ENCODE measurements at regions not wholly inside any gene's neighbourhood (a gene's known extent, or its start where the extent isn't known, plus 50 kb on each side); places are given as distances from the start of the nearest gene placed in this dataset.

DNA sequence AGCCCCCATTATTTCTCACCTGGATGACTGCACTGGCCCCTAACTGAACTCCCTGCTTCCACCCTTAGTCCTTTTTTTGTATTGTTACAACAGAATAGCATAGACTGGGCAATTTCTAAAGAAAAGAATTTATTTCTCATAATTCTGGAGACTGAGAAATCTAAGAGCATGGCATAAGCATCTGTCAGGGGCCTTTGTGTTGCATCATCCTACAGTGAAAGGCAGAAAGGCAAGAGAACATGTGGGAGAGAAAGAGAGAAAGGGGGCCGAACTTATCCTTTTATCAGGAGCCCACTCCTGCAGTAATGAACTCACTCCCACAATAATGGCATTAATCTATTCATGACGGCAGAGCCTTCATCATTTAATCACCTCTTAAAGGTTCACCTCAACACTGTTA is 122.1 kb downstream of the EFNB1 start:
- DNase-seq, result no peak

DNA sequence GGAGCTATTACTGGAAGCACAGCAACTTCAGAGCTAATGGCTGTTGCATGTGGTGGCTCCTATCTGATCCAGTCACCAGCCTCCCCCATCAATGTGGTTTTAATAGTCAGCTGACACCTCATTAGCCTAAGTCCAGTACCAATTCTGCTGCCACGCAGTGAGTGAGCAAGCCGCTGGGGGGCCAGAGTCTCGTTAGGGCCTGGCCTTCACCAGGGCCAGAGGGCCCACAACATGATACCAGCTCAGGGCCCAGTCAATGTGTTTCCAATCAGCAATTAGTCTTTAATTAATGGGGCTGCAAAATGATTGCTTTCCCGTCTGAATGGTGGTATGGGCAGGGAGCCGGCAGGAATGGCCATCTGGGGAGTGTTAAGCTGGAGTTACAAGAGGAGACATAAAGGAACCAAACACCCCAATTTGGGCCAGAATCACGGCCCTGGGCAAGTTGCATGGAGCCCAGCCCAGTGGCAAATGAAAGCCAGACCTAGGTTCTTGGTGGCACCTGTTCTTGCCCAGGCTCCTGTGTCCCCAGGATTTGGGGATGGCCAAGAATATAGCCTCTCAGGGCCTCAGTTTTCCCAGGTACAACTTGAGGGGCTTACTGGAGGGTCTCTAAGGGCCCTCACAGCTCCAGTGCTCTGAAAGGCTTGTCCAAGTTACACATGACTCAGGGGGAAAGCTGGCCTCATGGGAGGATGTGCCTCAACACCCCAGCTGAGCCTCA is 119.2 kb downstream of the EFNB1 start:
- no peak for DNase-seq

DNA sequence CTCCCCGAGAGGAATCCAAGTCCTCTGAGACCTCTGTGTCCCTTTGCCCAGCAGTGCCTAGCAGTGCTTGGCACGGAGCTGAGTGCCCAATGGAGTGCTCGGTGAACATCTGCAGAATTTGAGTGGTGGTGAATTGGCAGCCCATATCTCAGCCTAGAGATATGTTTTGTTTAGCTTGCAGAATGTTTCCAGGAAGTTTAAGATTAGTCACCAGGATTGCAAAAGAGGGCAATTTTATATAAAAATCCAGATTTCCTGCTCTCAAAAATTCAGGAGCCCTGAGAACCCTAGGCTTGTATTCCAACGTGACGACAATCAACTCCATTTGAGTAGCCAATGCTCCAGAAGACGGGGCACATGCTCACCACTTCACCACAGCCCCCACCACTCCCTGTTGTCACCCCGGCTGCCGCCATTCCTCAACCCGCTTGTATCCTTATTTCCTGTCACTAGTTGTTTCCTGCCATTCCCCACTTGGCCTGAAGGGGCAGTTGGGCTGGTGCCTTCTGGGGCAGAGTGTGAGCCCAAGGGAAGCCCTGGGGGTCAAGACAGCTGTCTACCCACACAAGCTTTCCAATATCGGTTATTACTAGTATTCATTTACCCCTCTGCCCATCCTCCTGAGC is 116.9 kb downstream of the EFNB1 start:
- DNase-seq, result no peak

DNA sequence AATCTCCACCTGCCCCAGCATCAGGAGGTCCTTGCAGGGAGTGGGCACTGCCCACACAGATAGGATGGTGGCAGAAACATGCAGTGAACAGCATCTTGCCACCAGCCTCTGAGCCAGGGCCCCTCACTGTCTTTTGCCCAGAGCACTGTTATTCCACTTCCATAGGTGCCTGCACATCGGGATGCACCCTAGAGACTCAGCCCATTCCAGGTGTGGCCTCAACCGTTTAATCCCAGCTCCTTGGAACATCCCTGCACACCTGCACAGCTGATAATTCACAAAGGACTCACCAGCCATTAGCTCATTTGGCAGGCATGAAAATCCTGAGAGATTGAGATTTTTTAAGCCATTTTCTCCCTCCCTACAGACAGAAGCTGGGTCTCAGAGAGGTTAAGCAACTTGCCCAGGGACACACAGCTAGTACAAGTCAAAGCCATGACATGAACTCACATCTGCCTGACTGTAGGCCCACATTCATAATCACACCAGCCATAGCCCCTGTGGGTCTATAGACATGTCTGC is 116.3 kb downstream of the EFNB1 start:
- no peak for DNase-seq

DNA sequence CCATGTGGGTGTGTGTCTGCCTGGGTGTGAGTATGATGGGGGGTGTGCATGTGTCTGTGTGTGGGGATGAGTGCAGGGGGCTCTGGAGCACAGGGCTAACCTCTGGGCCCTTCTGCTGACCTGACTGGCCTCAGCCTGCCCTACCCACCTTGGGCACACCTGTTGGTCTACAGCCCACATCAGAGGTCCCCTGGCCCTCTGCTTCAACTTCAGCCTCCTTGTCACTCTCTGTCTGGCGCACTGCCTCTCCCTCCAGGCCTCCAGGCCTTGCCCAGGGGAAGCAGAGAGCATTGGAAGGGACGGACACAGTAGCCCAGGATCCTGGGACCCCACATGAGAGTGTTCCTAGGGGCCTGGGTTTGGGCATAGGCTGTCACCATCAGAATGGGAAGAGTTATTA is 115.4 kb downstream of the EFNB1 start:
- DNase-seq, result no peak

DNA sequence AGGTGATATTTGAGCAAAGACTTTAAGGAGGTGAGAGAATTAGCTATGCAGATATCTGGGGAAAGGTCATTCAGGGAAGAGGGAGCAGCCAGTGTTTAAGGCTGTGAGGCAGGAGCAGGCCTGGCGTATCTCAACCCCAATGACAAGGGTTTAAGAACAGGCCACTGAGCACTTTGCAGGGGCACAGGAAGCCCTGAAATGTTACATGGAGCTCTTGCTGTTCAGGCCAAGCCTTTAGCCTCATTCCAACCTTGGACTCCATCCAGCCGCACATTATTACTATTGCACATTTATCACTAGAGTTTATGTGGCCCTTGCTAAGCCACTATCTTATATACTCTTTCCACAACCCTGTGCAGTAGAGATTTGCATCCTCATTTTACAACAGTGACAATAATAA is 114.0 kb downstream of the EFNB1 start:
- no peak for DNase-seq

DNA sequence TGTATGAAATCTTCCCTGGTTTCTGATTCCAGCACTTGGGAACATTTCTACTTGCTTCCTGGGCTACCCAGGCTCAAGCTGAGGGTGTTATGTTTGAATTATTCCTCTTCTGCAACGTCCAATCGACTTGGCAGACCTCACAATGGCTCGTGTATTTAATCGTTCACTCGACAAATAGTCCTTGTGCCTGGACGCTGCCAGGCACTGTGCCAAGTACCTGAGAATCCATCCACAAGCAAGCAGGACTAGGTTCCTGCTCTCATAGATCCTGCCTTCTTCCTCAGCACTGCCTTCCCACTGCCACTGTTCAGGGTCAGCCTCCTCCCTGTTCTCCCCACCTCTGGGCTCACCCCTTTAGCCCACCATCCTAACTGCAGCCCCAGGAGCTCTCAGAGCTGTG is 113.3 kb downstream of the EFNB1 start:
- DNase-seq, result no peak

DNA sequence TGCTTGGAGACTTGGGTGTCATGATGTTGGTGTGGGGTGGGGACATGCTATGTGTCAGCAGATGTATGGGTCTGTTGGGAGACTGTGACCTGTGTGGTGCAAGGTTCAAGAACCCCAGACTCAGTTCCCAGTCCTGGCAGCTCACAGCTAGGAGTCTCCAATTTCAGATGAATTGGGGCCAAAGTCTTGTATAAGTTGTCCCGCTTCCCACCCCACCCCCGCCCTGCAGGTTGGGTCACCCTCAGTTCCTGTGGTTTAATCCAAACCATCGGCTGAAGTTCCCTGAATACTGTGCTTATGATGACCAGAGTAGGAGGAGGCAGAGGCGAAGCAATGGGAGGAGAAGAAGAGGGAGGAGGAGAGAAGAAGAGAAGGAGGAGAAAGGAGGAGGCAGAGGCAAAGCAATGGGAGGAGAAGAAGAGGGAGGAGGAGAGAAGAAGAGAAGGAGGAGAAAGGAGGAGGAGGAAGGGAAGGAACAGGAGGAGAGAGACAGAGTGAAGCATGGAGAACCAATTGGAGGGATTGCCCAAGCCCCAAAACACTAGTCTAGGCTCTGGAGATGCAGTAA is 112.6 kb downstream of the EFNB1 start:
- DNase-seq, result peak in 1 of 3 donors; percentile 43

DNA sequence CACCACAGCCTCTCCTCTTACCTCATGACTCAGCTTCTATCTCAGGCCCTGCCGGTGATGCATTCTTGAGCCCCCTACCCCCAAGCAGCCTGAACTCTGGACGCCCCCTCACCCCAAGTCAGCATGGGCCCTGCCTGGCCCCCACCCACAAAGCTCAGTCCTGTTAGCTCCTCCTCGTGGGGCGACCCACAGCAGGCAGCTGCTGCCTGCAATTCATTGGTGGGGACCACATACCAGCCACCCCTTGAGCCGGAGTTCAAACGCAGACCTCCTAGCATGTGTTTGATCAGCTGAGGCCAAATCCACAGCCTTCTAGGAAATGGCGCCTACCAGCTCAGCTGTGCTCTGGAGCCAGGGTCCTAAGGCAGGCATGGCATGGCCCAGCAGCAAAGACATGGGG is 111.8 kb downstream of the EFNB1 start:
- DNase-seq, result no peak

DNA sequence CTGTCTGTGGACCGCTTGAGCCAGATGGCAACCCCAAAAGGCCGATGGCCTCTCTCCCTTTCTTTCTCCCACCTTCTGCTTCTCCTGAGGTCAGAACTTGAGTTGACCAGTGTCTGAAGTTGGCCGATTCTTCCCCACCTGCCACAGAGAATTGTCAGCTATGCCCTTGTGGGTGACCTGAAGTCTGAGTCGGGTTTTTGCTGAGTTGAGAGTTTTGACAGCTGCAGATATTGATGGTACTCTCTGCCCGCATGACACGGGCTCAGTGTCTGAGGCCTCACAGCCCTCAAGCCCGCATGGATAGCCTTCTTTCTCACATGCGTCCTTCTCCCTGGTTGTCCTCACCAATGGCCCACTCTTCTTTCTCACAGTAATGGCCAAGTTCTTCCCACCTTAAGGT is 111.0 kb downstream of the EFNB1 start:
- DNase-seq, result no peak

DNA sequence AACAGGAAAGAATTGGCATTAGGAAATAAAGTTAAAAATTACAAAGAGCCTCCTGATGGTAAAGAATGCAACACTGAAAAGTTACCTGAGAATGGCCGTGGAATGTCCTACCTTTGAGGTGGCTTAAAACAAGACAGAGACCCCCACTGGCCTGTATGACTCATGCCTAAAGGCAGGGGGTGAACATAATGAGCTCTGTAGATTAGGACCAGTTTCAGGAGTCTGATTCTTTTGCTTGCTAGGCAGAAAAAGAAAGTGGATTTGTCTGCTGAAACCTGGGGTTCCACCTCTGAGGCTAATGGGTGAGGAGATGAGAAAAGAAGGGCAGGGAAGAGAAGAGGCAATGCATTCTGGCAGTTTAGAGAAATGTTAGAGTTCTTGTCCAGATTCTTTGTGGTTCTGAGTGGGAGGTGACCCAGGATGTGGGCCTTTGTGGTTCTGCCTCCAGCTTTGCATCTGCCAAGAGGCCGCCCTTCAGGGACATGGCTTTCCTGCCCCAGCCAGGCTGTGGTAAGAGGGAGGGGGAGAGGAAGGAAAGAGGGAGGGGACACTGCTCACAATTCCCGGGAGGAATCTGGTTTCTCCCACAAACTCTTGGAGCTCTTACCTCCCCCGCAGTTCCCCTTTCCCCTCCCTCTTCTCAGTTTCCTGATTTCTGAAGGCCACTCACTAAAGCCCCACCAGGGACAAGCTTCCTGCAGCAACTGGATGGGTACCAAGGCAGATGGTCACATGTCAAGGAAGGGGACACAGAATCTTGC is 109.6 kb downstream of the EFNB1 start:
- peak in 1 of 3 donors; percentile 51 for DNase-seq

DNA sequence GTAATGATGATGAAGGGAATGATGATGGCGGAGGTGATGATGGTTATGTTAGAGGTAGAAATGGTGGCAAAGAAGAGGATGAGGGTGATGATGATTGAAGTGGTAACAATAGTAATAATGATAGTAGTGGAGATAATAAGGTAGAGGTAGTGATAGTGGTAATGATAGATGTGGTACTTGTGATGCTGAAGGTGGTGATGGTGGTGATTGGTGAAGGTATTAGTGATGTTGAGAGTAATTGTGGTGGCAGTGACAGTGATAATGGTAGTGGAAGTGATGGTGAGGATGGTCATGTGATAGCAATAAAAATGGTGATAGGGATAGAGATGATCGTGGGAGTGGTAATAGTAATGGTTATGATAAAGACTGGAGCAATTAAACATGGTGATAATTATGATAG is 108.8 kb downstream of the EFNB1 start:
- DNase-seq, result no peak

DNA sequence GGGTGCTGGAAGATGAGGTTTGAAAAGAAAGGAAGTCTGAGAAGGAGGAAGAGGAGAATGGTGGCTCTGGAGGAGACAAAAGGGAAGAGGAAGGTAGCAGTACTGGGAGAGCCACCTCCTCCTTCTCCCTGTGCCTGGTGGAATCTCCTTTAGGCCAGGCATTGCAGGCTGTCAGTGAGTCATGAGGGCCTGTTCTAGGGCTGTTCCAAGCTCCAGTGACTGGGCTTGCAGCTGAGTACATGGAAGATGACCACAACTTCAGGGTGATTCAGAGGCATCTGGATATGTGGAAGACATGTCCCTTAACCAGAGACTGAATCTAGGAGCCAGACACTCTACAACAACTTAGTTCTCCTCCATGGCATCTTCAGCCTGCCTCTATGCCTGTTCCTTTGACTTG is 107.8 kb downstream of the EFNB1 start:
- peak in 1 of 3 donors; percentile 61 for DNase-seq

DNA sequence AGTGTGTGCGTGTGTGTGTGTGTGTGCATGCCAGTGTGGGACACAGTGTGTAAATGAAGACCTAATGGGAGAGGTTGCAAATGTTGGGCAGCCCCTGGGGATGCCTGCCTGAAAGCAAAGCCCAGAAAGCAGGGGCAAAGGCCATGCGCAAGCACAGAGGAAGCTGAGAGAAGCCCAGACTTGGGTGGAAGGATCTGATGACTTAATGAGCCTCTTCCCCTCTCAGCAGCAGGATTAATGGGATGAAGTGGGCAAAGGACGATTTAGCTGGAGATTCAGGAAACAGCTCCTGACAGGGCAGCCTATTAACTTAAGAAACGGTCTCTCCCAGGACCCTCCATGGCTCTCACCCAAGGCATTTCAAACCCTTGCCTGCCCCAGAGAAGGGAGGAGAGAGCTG is 107.3 kb downstream of the EFNB1 start:
- DNase-seq, result no peak

DNA sequence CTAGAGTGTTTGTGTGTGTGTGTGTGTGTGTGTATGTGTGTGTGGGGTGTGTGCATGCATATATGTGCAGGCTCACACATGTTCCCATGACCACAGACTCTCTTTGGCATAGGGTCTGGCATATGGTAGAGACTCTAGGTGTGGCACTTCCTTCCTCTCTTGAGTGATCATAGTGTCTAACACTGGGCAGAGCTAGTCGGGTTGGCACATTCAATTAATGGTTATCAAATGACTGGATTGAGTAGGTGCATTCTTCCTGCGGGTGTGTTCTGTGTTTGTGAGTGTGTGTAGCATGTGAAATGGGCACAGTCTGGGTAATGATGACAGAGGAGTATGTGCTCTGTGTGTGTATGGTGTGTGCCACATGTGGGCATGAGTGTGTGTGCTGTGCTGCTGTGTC is 106.5 kb downstream of the EFNB1 start:
- DNase-seq, result no peak

DNA sequence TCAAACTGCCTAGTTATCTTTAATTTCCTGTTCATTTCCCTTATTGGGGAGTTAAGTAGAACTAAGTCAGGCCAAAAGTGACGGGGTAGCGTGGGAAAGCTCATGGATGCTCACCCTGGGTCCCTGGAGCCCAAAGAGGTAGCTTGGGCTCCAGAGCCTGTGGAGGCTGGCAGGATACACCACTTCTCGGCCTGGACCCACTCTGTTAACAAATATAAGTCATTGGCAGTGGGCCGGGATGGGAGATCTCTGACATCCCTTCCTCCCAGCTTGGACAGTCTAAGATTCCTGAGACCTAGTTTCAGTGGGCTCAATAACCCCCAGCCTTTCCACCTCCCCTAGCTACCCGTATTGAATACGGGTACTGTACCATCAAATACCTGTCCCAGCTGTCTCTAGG is 106.1 kb downstream of the EFNB1 start:
- DNase-seq, result no peak

DNA sequence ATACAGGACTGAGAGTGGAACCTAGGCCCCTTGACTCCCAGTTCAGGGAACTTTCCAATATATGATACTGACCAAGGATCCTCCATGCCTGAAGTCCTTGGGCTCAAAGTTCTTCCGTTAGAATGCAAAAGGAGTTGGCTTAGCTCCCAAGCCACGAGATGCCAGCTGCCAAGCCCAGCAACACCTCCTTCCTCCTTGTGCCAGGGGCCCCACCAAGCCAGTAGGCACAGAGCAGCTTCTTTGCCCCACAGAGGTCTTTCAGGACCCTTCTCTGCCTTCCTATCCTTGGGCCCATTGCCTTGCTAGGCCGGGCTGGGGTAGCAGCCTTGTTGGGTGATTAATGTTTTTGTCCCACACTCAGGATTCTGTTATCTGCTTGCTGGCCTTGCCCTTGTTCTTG is 105.6 kb downstream of the EFNB1 start:
- no peak for DNase-seq

DNA sequence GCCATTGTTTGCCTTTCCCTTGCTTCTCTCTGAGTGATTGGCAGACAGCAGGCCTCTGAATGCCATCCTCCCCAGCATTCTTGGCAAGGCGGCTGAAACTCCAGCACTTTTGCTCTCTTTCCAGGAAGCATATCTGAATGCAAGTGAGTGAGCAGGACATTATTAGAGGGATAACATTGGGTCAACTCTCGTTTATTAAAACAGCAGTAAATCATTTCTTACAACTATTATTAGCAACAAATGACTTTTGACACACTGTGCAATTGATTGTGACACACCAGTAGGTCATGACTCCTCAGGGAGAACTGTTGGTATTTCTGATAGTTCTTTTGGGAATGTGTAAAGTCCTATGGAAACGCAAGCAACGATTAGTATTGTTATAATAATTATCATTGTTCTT is 103.8 kb downstream of the EFNB1 start:
- no peak for DNase-seq

DNA sequence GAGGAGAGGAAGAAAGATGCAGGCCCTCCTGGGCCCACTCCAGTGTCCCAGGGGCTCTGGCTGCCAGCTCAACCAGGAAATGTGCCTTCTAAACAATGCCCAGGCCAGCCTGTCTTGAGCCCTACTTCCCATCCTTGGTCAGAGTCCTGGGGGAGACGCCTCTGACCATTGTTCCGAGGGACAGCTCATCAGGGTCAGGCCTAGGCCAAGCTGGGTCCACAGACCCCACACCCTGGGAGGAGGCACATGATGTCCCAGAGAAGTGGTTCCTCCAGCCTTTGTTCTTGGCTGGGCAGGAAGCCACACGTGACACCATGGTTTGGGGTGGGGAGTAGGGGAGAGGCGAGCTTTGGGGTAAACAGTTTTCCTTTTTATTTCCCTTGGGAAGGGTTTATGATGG is 102.5 kb downstream of the EFNB1 start:
- DNase-seq, result no peak

DNA sequence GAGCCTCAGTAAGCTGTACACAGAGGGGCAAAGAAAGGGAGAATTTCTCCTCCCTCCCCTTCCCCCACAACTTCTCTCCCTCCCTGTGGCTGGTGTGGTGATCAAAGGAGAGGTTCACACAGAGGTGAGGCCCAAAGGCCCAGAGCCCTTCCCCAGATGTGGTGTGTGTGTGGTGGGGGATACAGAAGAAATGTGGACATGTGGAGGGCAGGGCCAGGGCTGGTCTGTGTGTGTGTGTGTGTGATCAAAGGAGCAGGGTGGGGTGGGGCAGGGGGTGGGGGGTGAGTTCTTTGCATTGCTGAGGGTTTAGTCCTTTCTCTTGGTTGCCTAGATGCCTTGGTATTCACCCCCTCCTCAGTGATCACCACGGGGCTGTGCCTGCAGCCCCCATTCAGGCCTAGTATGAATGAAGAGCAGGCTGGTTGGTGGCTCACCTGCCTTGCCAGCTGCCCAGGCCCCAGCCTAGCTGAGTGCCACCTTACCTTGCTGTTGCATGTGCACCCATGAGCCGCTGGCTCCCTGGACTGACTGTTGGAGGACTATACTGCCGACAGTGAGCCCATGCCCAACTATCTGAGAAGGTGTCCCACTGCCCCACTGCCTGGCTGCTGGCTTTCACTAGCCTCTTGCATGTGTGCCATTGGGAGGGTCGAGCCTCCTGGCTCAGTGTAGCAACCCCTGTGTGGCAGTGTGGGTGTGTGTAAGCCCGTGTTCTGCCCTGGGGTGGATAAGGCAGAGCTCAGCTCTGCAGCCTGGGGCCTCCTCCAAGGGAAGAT is 101.9 kb downstream of the EFNB1 start:
- DNase-seq, result no peak

DNA sequence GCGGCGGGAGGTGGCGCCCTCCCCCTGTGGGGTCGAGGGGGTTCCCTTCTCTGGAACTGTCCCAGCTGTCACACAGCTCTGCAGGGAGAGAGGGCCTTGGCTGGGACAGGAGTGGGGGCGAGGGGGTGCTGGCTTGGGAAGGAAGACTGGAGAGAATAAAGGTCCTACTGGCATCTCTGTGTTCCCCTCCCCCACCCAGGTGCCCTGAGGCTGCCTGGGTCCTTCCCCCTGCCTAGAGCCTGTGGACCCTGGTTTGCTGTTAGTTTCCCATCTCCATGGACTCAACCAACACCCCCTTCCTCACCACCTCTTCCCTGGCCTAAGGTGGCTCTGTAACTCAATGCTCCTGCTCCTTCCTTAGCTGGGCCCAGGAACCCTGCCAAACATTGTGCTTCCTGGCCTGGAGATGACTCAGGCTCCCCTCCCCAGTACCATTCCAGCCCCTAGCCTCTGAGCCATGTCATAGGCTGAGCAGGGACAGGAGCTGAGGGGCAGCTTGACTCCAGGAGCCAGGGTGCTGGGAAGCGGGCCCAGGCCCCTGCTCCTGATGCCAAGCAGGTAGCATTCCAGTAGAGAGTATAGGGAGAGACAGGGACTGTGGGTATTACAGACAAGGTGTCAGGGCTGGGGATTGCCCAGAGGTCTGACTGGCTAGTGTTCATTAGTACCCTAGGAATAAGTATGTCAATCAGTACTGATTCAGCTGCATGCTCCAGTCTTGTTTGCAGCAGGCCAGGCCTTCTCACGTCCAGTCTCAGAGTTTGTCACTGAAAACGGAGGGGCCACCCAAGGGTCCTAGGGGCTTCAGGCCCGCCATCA is 100.7 kb downstream of the EFNB1 start:
- DNase-seq, result peak in 1 of 3 donors; percentile 65
